ENCODE measurements at regions not wholly inside any gene's neighbourhood (a gene's known extent, or its start where the extent isn't known, plus 50 kb on each side); places are given as distances from the start of the nearest gene placed in this dataset.

DNA sequence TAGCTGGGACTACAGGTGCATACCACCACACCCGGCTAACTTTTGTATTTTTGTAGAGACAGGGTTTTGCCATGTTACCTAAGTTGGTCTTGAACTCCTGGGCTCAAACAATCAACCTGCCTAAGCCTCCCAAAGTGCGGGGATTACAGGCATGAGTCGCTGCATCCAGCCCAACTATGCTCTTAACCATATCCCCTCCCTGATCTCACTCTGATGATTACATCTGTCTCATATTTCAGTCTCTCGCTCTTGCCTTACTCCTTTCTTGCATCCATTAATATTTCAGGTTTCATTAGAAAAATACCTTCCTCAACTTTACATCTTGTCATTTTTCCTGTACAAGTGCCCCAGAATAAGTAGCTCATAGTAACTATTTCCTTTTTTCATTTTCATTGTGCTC, 61.0 kb upstream of the BASP1 start:
- TF ChIP-seq FOXM1 (IDR thresholded peaks at IDR 0.05; ENCODE audit: borderline replicate concordance, low read depth) (no peak), CEBPB (IDR thresholded peaks at IDR 0.05) (no peak), YY1 (IDR thresholded peaks at IDR 0.05; ENCODE audit: low read depth) (no peak), EP300 (IDR thresholded peaks at IDR 0.05; ENCODE audit: borderline replicate concordance) (no peak), RAD21 (IDR thresholded peaks at IDR 0.05; ENCODE audit: low read depth) (no peak), TAF1 (IDR thresholded peaks at IDR 0.05; ENCODE audit: low read depth) (no peak), TEAD4 (IDR thresholded peaks at IDR 0.05) (no peak), CREB1 (IDR thresholded peaks at IDR 0.05; ENCODE audit: low read depth) (no peak), TCF12 (IDR thresholded peaks at IDR 0.05; ENCODE audit: low read depth) (no peak), NFIC (IDR thresholded peaks at IDR 0.05) (no peak)
- TF ChIP-seq, protein P1, sequence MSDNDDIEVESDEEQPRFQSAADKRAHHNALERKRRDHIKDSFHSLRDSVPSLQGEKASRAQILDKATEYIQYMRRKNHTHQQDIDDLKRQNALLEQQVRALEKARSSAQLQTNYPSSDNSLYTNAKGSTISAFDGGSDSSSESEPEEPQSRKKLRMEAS (IDR thresholded peaks at IDR 0.05) = no peak
- TF ChIP-seq, protein P2, sequence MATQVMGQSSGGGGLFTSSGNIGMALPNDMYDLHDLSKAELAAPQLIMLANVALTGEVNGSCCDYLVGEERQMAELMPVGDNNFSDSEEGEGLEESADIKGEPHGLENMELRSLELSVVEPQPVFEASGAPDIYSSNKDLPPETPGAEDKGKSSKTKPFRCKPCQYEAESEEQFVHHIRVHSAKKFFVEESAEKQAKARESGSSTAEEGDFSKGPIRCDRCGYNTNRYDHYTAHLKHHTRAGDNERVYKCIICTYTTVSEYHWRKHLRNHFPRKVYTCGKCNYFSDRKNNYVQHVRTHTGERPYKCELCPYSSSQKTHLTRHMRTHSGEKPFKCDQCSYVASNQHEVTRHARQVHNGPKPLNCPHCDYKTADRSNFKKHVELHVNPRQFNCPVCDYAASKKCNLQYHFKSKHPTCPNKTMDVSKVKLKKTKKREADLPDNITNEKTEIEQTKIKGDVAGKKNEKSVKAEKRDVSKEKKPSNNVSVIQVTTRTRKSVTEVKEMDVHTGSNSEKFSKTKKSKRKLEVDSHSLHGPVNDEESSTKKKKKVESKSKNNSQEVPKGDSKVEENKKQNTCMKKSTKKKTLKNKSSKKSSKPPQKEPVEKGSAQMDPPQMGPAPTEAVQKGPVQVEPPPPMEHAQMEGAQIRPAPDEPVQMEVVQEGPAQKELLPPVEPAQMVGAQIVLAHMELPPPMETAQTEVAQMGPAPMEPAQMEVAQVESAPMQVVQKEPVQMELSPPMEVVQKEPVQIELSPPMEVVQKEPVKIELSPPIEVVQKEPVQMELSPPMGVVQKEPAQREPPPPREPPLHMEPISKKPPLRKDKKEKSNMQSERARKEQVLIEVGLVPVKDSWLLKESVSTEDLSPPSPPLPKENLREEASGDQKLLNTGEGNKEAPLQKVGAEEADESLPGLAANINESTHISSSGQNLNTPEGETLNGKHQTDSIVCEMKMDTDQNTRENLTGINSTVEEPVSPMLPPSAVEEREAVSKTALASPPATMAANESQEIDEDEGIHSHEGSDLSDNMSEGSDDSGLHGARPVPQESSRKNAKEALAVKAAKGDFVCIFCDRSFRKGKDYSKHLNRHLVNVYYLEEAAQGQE (IDR thresholded peaks at IDR 0.05; ENCODE audit: low read depth) = no peak
- TF ChIP-seq, protein P3, sequence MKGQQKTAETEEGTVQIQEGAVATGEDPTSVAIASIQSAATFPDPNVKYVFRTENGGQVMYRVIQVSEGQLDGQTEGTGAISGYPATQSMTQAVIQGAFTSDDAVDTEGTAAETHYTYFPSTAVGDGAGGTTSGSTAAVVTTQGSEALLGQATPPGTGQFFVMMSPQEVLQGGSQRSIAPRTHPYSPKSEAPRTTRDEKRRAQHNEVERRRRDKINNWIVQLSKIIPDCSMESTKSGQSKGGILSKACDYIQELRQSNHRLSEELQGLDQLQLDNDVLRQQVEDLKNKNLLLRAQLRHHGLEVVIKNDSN (IDR thresholded peaks at IDR 0.05) = no peak

Data from Ishikawa (cell line).